OCI-LY7 (cell line): ENCODE measurements at regions not wholly inside any gene's neighbourhood (a gene's known extent, or its start where the extent isn't known, plus 50 kb on each side); places are given as distances from the start of the nearest gene placed in this dataset.

ENCODE experiments used
- CTCF ChIP-seq: fragments of 200-600 bp; sonication (generic); conservative IDR thresholded peaks from 2 replicates; pipeline ENCODE4 v1.5.1; 2014; ENCODE audit warnings: mild to moderate bottlenecking, antibody characterized with exemption, low read length, moderate library complexity, mixed read lengths
- EZH2phosphoT487 ChIP-seq: fragments of 200-600 bp; sonication (generic); IDR thresholded peaks from 2 replicates; pipeline ENCODE4 v1.6.1; 2018; ENCODE audit warnings: low read depth, borderline replicate concordance, mild to moderate bottlenecking, mixed run types, antibody characterized with exemption, low read length, moderate library complexity, mixed read lengths

- TF ChIP-seq CTCF: no peak
- TF ChIP-seq EZH2phosphoT487: no peak
These were observed 82.2 kb upstream of the CDH13 start for GRCh38 chr16:82544378-82545160.
